ENCODE measurements at regions not wholly inside any gene's neighbourhood (a gene's known extent, or its start where the extent isn't known, plus 50 kb on each side); places are given as distances from the start of the nearest gene placed in this dataset.

DNA sequence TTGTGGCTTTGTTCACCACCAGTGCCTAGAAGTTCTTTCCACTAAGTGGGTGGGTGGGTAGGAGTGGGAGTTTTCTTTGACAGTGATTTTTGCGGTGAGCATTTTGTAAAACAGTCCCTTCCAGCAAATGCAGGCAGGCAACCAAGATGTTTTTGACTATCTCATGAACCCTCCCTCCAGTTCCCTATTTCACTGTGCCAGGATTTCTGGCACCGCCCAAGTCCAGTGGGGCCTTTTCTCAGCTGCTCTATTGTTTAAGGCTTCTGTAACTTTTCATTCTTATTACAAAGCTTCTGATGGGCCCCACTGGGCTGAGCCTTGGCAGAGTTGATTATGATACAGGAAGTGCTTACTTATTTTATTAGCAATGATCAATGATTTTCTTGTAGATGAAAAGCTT, 236.0 kb downstream of the EDEM1 start:
- Histone ChIP-seq H3K27me3 (ENCODE audit: control insufficient read depth in 2 of 2, insufficient read depth in 2 of 2, low read length in 2 of 2) (no peaks in the 10 kb centered on the region), H3K4me2 (ENCODE audit: insufficient read depth, low read length) (no peak overlapping the region), H4K20me1 (replicated peaks; ENCODE audit: control insufficient read depth, extremely low read depth, insufficient read depth, low read length) (no peaks in the 10 kb centered on the region), H3K9me3 (replicated peaks; ENCODE audit: control insufficient read depth, insufficient read depth, low read length) (no peaks in the 10 kb centered on the region), H3K36me3 (ENCODE audit: control insufficient read depth in 2 of 2, extremely low read depth in 1 of 2, insufficient read depth in 2 of 2, low read length in 2 of 2) (no peaks in the 10 kb centered on the region), H3K79me2 (ENCODE audit: control insufficient read depth, insufficient read depth, low read length) (no peaks in the 10 kb centered on the region), H2AFZ (ENCODE audit: low read depth, low read length) (no peak overlapping the region), H3K4me1 (ENCODE audit: control insufficient read depth, extremely low read depth, insufficient read depth, low read length) (no peaks in the 10 kb centered on the region), H3K9me1 (replicated peaks; ENCODE audit: control insufficient read depth, extremely low read depth, insufficient read depth, low read length) (no peaks in the 10 kb centered on the region), H3K27ac (ENCODE audit: insufficient read depth, low read depth, low read length) (no peak overlapping the region), H3K4me3 (replicated peaks in 1 of 3; ENCODE audit: insufficient read depth in 1 of 3, low read depth in 1 of 3, low read length in 3 of 3) (no peak overlapping the region), H3K9ac (replicated peaks; ENCODE audit: extremely low read depth, insufficient read depth, low read length) (no peak overlapping the region)
- ChIA-PET CTCF (interaction anchor here (1.4 kb wide), 1 partner anchor 10 kb away, joined by 3 read pairs; no protein-coding TSS in a partner anchor), POLR2A (no interaction called here)
- intact Hi-C loops (cut with micrococcal nuclease) (no loop called here), dilution Hi-C loops (cut with MboI; ENCODE audit: extremely low pct_ligation_motif_present, low sequenced_read_pairs) (no loop called here)
- FAIRE-seq (no peak), DNase-seq (ENCODE audit: low read depth, low spot score) (no peak)
- no TSS peak for BruUV-seq (replicated peaks)
- no peak for TF ChIP-seq GATA2 (IDR thresholded peaks at IDR 0.05; ENCODE audit: insufficient read depth, insufficient read length, low read depth, low read length)
- TF ChIP-seq, protein P1, sequence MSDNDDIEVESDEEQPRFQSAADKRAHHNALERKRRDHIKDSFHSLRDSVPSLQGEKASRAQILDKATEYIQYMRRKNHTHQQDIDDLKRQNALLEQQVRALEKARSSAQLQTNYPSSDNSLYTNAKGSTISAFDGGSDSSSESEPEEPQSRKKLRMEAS (IDR thresholded peaks at IDR 0.05; ENCODE audit: insufficient read depth, insufficient read length), result no peak
- TF ChIP-seq POLR2A (IDR thresholded peaks at IDR 0.05; ENCODE audit: low read depth, low read length), result no peak
- no peak for TF ChIP-seq JUN (IDR thresholded peaks at IDR 0.05; ENCODE audit: borderline replicate concordance, insufficient read depth, insufficient read length, low read depth)
- no peak for TF ChIP-seq FOS (IDR thresholded peaks at IDR 0.05; ENCODE audit: borderline replicate concordance, insufficient read depth, low read length)

DNA sequence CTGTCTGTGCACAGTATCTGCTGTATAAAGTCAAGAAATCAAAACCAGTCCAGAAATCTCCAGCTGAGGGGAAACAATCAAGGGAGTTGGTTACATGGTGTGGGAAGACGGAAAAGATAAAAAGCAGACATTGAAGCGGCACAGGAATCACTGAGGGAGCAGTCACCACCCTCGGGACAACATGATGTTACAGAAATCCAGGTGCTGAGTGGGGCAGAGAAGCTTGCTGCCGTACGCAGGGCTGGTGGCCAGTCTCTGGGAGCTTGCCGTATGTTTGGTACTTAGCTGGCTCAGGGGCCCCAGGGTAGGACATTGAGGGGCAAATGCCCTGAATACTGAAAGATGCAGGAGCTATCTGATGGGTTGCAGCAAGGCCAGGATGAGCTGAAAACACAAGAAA, 237.9 kb downstream of the EDEM1 start:
- H3K9ac ChIP-seq (replicated peaks; ENCODE audit: extremely low read depth, insufficient read depth, low read length), result no peak overlapping the region
- DNase-seq (ENCODE audit: low read depth, low spot score) (no peak), FAIRE-seq (no peak)
- dilution Hi-C loops (cut with MboI; ENCODE audit: extremely low pct_ligation_motif_present, low sequenced_read_pairs) (no loop called here), intact Hi-C loops (cut with micrococcal nuclease) (no loop called here)
- no TSS peak for BruUV-seq (replicated peaks)
- no peaks in the 10 kb centered on the region for H3K9me3 ChIP-seq (replicated peaks; ENCODE audit: control insufficient read depth, insufficient read depth, low read length)
- no peak overlapping the region for H2AFZ ChIP-seq (ENCODE audit: low read depth, low read length)
- H3K4me1 ChIP-seq (ENCODE audit: control insufficient read depth, extremely low read depth, insufficient read depth, low read length), result no peaks in the 10 kb centered on the region
- no peaks in the 10 kb centered on the region for H3K79me2 ChIP-seq (ENCODE audit: control insufficient read depth, insufficient read depth, low read length)
- ChIA-PET CTCF (interaction anchor here (0.9 to 1.1 kb wide), 2 partner anchors 9 to 1373 kb away, joined by 3 read pairs; no protein-coding TSS in a partner anchor), POLR2A (no interaction called here)
- no peak overlapping the region for H3K4me3 ChIP-seq (replicated peaks in 1 of 3; ENCODE audit: insufficient read depth in 1 of 3, low read depth in 1 of 3, low read length in 3 of 3)
- H3K27me3 ChIP-seq (ENCODE audit: control insufficient read depth in 2 of 2, insufficient read depth in 2 of 2, low read length in 2 of 2), result no peaks in the 10 kb centered on the region
- H4K20me1 ChIP-seq (replicated peaks; ENCODE audit: control insufficient read depth, extremely low read depth, insufficient read depth, low read length), result no peaks in the 10 kb centered on the region
- no peaks in the 10 kb centered on the region for H3K9me1 ChIP-seq (replicated peaks; ENCODE audit: control insufficient read depth, extremely low read depth, insufficient read depth, low read length)
- no peak overlapping the region for H3K27ac ChIP-seq (ENCODE audit: insufficient read depth, low read depth, low read length)
- TF ChIP-seq POLR2AphosphoS5 (IDR thresholded peaks at IDR 0.05; ENCODE audit: insufficient read depth, low read depth, low read length) (no peak), GATA2 (IDR thresholded peaks at IDR 0.05; ENCODE audit: insufficient read depth, insufficient read length, low read depth, low read length) (no peak), FOS (IDR thresholded peaks at IDR 0.05; ENCODE audit: borderline replicate concordance, insufficient read depth, low read length) (no peak), JUN (IDR thresholded peaks at IDR 0.05; ENCODE audit: borderline replicate concordance, insufficient read depth, insufficient read length, low read depth) (no peak), MYC (IDR thresholded peaks at IDR 0.05; ENCODE audit: low read depth, low read length) (no peak), EZH2 (IDR thresholded peaks at IDR 0.05; ENCODE audit: borderline replicate concordance, low read depth, low read length, severe bottlenecking) (no peak), POLR2A (IDR thresholded peaks at IDR 0.05; ENCODE audit: low read depth, low read length) (no peak)
- TF ChIP-seq, protein P1 (IDR thresholded peaks at IDR 0.05; ENCODE audit: insufficient read depth, insufficient read length), result no peak
- TF ChIP-seq, protein P2, sequence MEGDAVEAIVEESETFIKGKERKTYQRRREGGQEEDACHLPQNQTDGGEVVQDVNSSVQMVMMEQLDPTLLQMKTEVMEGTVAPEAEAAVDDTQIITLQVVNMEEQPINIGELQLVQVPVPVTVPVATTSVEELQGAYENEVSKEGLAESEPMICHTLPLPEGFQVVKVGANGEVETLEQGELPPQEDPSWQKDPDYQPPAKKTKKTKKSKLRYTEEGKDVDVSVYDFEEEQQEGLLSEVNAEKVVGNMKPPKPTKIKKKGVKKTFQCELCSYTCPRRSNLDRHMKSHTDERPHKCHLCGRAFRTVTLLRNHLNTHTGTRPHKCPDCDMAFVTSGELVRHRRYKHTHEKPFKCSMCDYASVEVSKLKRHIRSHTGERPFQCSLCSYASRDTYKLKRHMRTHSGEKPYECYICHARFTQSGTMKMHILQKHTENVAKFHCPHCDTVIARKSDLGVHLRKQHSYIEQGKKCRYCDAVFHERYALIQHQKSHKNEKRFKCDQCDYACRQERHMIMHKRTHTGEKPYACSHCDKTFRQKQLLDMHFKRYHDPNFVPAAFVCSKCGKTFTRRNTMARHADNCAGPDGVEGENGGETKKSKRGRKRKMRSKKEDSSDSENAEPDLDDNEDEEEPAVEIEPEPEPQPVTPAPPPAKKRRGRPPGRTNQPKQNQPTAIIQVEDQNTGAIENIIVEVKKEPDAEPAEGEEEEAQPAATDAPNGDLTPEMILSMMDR (IDR thresholded peaks at IDR 0.05; ENCODE audit: extremely low read depth in 1 of 2, insufficient read depth in 1 of 2, low read depth in 1 of 2, low read length in 2 of 2), result no peak
- no peak overlapping the region for H3K4me2 ChIP-seq (ENCODE audit: insufficient read depth, low read length)
- H3K36me3 ChIP-seq (ENCODE audit: control insufficient read depth in 2 of 2, extremely low read depth in 1 of 2, insufficient read depth in 2 of 2, low read length in 2 of 2), result no peaks in the 10 kb centered on the region

All from endothelial cell of umbilical vein (primary cell).